Type B pancreatic cell (in vitro differentiated cells): ENCODE measurements at regions not wholly inside any gene's neighbourhood (a gene's known extent, or its start where the extent isn't known, plus 50 kb on each side); places are given as distances from the start of the nearest gene placed in this dataset.

Experiments used
- DNase-seq: peaks from one replicate; pipeline ENCODE4 v3.0.0; 2021; ENCODE audit warnings: mixed read lengths; ENCODE audit not compliant: unreplicated experiment; ENCODE audit errors: extremely low spot score
- H3K27ac Mint-ChIP-seq: 2 replicates; pipeline ENCODE4 v1.8.0; 2021; ENCODE audit warnings: mild to moderate bottlenecking, mixed read lengths
- H3K27me3 Mint-ChIP-seq: 2 replicates; pipeline ENCODE4 v1.8.0; 2021; ENCODE audit warnings: mixed read lengths
- H3K36me3 Mint-ChIP-seq: 2 replicates; pipeline ENCODE4 v1.8.0; 2021; ENCODE audit warnings: mixed read lengths
- H3K4me1 Mint-ChIP-seq: one replicate; pipeline ENCODE4 v1.8.0; 2021; ENCODE audit warnings: mixed read lengths; ENCODE audit not compliant: unreplicated experiment
- H3K4me3 Mint-ChIP-seq: 2 replicates; pipeline ENCODE4 v1.8.0; 2021; ENCODE audit warnings: mild to moderate bottlenecking, mixed read lengths
- H3K9me3 Mint-ChIP-seq: 2 replicates; pipeline ENCODE4 v1.8.0; 2021; ENCODE audit warnings: mixed read lengths
- TF ChIP-seq, protein P1 (sequence below): fragments of 200-600 bp; sonication (generic); conservative IDR thresholded peaks from 2 replicates; pipeline ENCODE4 v1.5.0; 2021; ENCODE audit warnings: antibody characterized with exemption, mild to moderate bottlenecking

- H3K27me3 Mint-ChIP-seq, result peaks cover 3% of the 10 kb centered on the region
- H3K4me1 Mint-ChIP-seq, result no peaks in the 10 kb centered on the region
- TF ChIP-seq, protein P1, sequence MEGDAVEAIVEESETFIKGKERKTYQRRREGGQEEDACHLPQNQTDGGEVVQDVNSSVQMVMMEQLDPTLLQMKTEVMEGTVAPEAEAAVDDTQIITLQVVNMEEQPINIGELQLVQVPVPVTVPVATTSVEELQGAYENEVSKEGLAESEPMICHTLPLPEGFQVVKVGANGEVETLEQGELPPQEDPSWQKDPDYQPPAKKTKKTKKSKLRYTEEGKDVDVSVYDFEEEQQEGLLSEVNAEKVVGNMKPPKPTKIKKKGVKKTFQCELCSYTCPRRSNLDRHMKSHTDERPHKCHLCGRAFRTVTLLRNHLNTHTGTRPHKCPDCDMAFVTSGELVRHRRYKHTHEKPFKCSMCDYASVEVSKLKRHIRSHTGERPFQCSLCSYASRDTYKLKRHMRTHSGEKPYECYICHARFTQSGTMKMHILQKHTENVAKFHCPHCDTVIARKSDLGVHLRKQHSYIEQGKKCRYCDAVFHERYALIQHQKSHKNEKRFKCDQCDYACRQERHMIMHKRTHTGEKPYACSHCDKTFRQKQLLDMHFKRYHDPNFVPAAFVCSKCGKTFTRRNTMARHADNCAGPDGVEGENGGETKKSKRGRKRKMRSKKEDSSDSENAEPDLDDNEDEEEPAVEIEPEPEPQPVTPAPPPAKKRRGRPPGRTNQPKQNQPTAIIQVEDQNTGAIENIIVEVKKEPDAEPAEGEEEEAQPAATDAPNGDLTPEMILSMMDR, result no peak
- H3K4me3 Mint-ChIP-seq, result no peak overlapping the region
- DNase-seq, result no peak
- H3K36me3 Mint-ChIP-seq, result no peaks in the 10 kb centered on the region
- no peaks in the 10 kb centered on the region for H3K9me3 Mint-ChIP-seq
- H3K27ac Mint-ChIP-seq, result no peak overlapping the region
Measured at GRCh38 chr11:96658436-96658835, 268.6 kb downstream of the JRKL start.

- Mint-ChIP-seq H3K36me3 (no peaks in the 10 kb centered on the region), H3K4me1 (no peaks in the 10 kb centered on the region), H3K9me3 (no peaks in the 10 kb centered on the region), H3K27ac (no peak overlapping the region), H3K27me3 (peaks cover 3% of the 10 kb centered on the region), H3K4me3 (no peak overlapping the region)
- no peak for DNase-seq
- TF ChIP-seq, protein P1, result no peak
Measured at GRCh38 chr11:96664110-96664509, 274.3 kb downstream of the JRKL start.

- Mint-ChIP-seq H3K4me1 (no peaks in the 10 kb centered on the region), H3K9me3 (no peaks in the 10 kb centered on the region), H3K4me3 (no peak overlapping the region), H3K36me3 (no peaks in the 10 kb centered on the region), H3K27ac (no peak overlapping the region), H3K27me3 (peaks cover 7% of the 10 kb centered on the region)
- TF ChIP-seq, protein P1, result no peak
- no peak for DNase-seq
Measured at GRCh38 chr11:96680211-96681018, 290.6 kb downstream of the JRKL start.

- TF ChIP-seq, protein P1, result no peak
- no peak overlapping the region for H3K4me3 Mint-ChIP-seq
- no peaks in the 10 kb centered on the region for H3K9me3 Mint-ChIP-seq
- no peaks in the 10 kb centered on the region for H3K36me3 Mint-ChIP-seq
- DNase-seq, result no peak
- no peak overlapping the region for H3K27ac Mint-ChIP-seq
- peaks cover 6% of the 10 kb centered on the region for H3K27me3 Mint-ChIP-seq
- H3K4me1 Mint-ChIP-seq, result no peaks in the 10 kb centered on the region
Measured at GRCh38 chr11:96681019-96681716, 291.4 kb downstream of the JRKL start.

- H3K27ac Mint-ChIP-seq, result no peak overlapping the region
- TF ChIP-seq, protein P1, result no peak
- no peaks in the 10 kb centered on the region for H3K9me3 Mint-ChIP-seq
- no peaks in the 10 kb centered on the region for H3K4me1 Mint-ChIP-seq
- H3K4me3 Mint-ChIP-seq, result no peak overlapping the region
- H3K36me3 Mint-ChIP-seq, result no peaks in the 10 kb centered on the region
- DNase-seq, result no peak
- no peaks in the 10 kb centered on the region for H3K27me3 Mint-ChIP-seq
Measured at GRCh38 chr11:96694338-96694737, 304.5 kb downstream of the JRKL start.
